GM21390 (cell line): ENCODE measurements at regions not wholly inside any gene's neighbourhood (a gene's known extent, or its start where the extent isn't known, plus 50 kb on each side); places are given as distances from the start of the nearest gene placed in this dataset.

ENCODE experiments used
- ATAC-seq: cut with Tn5 transposase; IDR thresholded peaks from one replicate; pipeline ENCODE4 v1.9.1; 2021; ENCODE audit not compliant: unreplicated experiment

DNA sequence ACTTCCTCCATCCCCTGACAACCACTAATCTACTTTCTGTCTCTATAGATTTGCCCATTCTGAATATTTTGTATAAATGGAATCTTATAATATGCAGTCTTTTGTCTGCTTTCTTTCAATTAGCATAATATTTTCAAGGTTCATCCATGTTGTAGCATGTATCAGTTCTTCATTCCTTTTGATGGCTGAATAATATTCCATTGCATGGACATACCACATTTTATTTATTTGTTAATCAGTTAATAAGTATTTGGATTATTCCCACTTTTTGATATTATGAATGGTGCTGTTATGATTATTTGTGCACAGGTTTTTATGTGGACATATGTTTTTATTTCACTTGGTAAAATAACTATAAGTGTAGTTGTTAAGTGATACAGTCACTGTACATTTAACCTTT lies 155.1 kb upstream of the WSCD2 start:
- no peak for ATAC-seq

DNA sequence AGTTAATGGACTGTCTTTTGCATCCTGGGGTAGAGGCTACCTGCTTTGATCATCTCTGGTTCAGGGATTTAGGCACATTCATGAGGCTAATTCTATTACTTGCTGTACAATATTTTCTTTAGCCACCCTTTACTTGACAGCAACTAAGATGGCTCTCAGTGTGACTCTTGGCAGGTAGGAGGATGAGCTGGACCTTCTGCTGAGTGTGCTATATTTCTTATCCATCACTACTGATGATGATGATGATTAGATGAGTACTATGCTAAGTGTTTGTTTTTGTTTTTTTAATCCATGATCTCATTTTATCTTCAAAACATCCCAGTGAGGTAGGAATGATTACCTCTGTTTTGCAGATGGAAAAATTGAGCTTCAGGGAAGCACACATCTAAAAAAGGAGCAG lies 152.8 kb upstream of the WSCD2 start:
- no peak for ATAC-seq

DNA sequence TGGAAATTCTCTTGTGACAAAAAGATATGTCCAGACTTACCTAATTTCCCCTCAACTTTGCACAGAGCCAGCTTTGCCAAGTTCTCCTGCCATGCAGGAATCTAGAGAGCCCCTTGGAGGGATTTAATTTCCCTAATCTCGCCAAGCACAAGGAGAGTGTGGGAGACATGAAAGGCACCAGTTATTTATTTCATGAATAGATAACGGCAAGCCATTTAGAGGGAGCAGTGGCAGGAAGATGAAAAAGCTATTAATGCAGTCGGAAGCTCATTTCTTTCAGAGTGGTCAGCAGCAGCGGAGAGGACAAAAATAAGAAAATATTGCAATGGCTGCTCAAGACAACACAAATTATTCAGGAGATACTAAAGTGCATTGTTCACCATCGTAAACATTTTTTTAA lies 150.9 kb upstream of the WSCD2 start:
- no peak for ATAC-seq

DNA sequence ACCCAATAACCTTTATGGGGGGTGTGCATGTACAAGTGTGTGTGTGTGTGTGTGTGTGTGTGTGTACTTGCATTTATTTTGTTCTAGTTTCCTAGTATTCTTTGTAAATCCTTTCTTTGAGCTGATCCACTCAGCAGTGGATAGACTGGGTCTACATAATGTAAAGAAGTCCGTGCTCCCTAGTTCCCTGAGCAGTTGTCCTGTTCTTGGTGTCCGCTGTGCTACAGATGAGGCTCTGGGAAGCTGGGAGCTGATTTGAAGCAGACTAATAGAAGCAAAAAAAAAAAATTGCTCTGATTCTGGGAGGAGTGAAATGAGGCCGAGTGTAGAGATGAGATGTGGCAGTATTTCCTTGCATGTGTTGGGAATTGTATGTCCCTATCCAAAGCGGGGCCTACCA lies 150.4 kb upstream of the WSCD2 start:
- ATAC-seq = no peak

DNA sequence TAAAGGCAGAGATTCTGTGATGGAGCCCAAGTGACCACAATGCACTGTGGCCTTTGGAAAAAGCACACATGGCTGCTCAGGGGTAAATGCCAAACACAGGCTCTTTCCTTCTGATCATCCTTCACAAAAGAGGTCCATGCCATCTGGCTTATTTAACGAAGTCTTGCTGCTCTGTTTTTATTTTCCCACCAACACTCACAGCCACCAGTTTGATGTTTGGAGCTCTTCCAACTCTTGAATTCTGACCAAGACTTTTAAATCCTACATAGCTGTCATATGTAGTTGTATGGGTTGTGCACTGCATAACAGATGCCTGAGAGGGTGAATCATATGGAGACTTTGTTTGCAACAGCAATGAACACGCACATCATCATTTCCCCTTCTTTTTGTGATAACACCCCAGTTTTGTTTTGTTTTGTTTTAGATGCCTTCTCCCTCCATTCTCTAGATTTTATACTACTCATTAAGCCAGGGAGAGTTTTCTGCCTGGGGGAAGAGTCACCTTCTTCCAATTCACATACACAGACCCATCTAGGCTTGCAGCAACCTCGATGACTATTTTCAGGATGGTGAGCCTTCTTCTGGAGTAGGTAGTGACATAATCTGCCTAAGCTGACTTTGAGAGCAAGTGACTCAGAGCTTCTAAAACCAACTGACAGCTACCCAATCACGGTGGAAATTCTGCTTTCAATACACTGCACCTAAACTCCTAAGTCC lies 145.2 kb upstream of the WSCD2 start:
- no peak for ATAC-seq

DNA sequence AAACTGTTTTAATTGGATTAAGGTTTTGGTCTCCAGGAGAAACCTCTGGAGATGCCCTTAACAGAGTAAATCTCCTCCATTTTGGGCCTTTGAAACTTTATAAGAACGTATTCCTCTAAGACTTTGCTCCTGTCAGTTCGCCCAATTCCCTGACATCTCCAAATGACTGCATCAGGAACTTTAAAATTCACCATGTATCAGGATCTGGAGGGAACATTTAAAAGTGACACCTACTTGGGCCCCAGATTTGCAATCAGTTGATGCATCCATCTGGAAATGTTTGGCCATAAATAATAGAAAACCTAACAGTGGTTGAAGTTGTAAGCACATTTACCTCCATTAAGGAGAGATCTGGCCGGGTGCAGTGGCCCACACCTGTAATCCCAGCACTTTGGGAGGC lies 144.1 kb upstream of the WSCD2 start:
- ATAC-seq = no peak

DNA sequence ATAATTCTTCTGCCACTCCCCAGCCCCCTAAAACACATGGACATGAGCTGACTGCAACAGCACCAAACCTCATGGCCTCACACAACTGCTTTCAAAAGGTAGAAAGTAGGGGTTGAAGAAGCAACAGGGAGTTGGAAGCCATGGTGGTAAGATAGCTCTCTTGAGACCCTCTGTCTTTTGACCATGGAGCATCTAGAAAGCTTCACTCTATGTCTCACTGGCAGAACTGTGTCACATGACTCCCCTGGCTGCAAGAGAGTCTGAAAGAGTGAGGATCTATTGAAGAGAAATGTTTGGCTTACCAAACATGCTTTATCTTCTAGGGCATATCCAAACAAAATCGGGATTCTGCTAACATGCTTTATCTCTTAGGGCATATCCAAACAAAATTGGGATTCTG lies 142.9 kb upstream of the WSCD2 start:
- no peak for ATAC-seq

DNA sequence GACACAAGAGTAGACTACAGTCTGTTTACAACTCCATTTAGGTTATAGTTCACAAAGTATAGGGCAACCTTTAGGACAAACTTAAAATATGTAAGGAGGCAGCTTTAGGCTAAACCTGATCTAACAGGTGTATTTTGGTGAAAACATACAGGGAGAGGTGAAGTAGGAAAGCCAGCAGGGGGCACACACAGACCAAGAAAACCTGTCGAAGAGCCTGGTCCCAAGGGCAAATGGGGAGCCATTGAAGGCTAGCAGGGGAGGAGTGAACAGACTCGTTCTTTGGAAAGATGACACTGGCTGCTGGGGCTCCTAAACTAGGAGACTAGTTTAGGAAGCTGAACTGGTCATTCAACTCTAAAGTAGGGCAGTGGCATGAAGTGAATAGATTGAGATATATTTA lies 138.8 kb upstream of the WSCD2 start:
- no peak for ATAC-seq

DNA sequence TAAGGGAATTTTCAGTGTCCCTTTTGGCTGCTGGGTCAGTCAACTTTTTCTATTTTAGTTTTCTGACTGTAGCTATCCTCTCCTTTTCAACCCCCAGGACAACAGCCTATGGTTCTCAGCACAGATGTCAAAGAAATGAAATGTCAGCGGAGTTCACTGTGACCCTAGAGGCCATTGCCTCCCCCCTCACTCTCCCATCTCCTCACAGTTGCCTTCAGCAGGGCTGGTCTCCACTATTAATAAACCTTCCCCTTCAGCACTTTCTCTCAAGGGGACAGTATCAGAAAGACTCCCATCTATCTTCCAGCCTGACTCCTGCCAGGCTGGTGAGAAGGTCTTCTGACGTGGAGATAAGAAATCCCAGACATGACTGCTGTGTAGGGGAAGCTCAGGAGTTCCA lies 137.1 kb upstream of the WSCD2 start:
- no peak for ATAC-seq

DNA sequence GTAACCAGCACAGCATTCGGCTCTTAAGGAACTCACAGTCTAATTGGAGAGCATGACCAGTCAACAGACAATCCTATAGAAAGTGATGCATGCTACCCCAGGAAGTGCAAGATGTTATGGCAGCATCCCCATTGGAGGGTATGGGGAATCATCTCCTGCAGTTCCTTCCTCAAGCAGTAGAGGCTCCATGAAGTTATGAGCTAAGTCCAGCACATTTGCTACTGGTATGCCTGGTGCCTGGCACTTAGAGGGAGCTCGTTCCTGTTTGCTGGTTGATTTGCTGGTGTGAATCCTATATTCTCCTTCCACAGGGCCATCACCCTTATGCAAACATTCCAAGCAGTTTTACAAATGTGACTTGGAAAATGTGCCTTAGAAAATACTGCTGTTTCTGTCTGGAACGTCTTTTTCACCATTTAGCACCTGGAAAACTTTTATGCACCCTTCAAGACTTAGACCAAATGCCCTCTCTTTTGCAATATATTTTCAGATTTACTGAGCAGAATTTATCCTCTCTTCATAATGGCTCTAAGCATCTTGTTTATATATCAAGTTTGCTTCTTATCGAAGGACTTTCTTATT lies 136.1 kb upstream of the WSCD2 start:
- peak; percentile 49 for ATAC-seq

DNA sequence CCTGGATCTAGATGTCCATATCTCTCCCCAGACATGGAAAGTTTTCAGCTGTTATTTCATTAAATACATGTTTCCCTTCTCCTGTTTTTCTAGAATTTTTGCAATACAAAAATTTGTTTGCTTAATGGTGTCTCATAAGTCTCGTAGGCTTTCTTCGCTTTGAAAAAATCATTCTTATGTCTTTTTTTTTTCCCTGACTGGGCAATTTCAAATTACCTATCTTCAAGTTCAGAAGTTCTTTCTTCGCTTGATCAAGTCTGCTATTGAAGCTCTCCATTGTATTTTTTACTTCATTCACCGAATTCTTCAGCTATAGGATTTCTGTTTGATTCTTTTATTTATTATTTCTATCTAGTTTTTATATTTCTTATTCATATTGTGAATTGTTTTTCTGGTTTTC lies 130.2 kb upstream of the WSCD2 start:
- ATAC-seq = no peak

DNA sequence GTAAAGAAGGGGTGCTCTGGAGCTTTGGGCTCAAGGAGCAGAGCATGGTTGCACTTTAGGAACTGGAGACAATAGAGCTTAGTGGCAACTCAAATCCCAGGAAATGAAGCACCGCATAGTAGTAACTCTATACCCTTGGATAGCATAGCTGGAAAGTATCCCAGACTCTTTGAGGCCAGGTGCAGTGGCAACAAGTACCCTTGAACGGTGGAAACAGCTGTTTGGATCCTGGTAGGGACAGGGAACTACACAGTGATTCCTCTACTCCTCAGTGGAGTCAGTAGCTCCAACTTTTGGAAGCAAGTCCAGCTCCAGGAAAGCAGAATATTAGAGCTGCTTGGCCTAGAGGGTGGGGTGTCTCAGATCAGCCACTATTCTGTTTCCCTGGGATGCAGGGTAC lies 129.0 kb upstream of the WSCD2 start:
- ATAC-seq = no peak

DNA sequence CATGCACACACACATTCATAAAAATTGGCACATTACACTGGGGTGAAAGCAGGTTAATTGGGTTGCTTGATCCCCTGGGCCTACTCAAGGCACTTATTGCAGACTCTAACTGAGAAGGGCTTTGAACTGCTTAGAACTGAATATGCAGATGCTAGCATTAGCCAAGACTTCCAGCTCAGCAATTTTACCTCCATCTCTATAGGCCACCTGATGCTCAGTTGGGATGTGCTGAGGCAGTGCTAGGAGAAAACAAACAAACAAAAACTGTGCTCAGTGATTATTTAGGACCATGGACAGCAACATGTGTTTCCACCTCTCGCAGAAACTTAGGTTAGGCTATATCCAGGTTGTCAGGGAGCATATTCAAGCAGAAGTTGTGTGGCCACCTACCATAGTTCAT lies 124.8 kb upstream of the WSCD2 start:
- no peak for ATAC-seq

DNA sequence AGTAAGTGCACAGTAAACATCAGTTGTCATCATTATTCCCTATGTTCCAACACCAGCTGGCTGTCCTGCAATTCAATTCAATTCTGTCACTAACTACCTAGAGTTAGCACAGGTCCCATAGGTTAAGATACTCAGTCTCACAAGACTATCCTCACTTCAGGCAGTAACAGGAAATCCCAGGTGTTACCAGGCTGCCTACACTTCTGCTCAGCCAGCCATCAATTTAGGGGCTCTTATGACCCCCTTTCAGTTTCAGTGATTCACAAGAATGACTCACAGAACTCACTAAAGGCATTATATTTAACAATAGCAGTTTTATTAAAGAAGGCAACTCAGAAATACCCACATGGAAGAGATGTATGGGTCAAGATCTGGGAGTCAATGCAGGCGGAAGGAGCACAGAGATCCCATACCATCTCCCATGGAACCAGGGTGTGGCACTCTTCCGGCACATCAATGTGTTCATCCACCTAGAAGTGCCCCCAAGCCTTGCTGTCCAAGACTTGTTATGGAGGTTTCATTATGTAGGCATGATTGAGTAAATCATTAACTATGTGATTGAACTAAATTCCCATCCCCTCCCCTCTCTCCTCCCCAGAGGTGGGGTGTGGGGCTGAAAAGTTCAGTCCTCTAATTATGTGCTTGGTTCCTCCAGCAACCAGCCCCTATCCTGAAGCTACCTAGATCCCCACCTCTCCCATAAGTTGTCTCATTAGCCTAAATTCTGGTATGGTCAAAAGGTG lies 120.8 kb upstream of the WSCD2 start:
- no peak for ATAC-seq

DNA sequence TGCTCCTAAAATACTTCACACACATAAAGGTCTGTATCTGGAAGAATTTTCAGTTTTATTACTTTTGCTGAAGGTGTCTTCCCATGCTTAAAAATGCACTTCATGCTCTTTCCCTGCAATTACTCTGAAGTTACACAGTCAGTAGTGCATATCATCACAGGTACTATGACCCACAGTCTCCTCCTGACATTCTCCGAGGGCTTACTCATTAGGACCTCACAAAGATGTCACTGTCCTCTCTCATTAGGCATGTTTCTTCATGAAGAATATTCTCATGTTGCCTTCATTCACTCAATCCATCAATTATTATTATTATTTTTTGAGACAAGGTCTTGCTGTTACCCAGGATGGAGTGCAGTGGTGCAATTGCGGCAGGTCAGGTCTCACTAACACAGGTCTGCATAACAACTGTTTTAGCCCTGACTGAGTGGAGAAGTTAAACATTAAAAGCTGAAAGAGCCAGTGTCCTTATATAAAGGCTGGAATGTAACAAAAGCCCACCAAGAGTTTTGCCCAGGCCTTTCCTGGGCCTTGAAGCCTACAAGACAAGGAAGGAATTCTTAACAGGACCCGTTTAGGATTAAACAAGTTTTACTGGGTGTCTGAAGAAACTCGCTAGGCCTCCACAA lies 119.5 kb upstream of the WSCD2 start:
- no peak for ATAC-seq

DNA sequence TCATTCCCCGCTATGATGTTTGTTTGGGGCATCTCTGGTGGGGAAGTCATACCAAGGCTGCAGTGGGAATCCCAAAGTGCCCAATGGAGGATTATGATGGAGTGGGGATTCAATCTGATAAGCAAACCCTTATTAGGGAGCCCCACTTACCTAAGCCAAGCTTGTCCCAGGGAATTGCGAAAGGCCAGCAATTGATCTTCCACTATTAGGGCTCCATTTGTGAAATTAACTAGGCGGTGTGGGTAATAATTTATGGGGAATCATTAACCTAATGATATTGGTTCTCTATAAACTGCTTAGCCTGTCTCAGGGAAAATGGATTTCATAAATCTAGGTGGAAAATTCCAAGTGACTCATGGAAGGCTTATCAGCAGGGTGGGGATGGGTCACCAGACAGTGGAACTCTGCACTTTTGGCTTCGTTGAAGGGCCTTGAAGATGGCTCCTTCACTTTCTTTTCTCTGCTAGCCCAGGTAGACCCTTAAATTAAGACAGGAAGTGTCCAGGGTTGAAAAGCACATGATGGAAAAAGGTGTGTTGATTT lies 113.0 kb upstream of the WSCD2 start:
- no peak for ATAC-seq

DNA sequence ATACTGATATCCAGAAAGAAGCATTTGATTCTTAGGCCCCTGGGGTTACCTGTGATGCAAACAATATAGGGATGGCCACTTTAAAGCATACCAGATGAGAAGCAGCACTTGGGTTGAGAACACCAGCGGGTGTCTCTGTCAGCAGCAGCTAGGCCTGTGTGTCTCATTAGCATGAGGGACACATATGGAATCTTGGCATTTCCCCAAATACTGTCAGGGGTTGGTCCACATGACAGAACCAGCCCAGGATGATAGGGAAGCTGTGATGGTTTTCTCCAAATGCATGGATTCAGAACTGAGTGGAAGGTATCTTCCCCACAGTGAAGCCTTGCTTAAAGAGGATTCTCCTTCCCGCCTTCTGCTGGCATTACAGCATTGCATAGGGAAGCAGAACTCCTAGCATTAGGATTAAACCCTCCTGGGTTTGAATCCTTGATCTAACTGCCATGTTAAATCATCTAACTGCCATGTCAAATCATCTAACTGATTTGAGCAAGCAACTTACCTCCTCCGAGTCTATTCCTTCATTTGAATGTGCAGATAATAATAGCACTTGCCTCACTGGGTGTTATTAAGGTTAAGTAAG lies 111.5 kb upstream of the WSCD2 start:
- no peak for ATAC-seq

DNA sequence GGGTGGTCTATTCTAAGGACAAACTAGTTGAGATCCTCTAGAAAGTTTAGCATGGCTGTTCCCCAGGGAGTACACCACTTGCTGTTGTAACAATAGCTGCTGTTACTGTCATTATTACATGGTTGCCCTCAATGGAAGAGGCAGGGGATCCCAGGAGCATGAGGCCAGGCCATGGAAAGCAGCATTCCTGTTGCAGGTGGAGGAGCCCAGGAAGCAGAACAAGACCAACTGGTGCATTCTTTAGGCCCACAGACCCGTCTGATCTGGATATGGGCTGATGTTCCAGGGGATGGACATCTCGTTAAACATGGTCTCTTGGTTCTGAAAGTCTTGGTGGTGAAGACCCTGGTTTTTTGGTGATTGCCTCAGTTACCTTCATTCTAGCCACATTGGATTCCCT lies 109.2 kb upstream of the WSCD2 start:
- ATAC-seq = no peak

DNA sequence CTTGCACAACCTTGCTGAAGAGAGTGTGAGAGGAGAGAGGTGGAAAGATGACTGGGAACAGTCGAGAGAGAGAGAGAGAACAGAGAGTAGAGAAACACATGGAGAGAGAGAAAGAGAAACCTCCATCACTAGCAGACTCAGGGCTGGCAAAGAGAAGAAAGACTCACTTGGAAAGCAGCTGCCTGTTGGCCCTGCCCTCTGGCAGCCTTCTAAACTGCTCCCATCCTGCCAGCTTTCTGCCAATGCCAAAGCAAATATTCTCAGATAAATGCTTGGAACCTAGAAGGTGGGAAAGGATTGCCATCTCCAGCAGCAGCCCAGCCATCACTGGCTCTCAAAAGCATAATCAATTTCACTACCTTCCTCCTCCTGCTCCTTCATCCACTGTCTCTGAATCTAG lies 107.9 kb upstream of the WSCD2 start:
- ATAC-seq = no peak

DNA sequence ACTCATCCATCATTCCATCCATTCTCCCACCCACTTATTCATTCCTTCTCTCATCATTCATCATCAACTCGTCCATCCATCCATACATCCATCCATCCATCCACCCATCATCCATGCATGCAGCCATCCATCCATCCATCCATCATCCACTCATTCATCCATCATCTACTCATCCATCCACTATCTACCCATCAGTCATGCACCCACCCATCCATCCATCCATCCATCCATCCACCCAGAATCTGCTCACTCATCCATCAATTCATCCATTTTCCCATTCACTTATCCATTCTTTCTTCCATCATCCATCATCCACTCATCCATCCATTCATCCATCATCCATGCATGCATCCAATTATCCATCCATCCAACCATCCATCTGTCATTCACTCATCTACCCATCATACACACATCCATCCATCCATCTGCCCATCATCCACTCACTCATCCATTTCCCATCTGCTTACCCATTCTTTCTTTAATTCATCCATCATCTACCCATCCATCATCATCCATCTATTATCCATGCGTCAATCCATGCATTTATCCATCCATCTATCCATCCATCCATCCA lies 107.1 kb upstream of the WSCD2 start:
- ATAC-seq = no peak
